ENCODE measurements at regions not wholly inside any gene's neighbourhood (a gene's known extent, or its start where the extent isn't known, plus 50 kb on each side); places are given as distances from the start of the nearest gene placed in this dataset.
"Not testable (repeated sequence)": the region's sequence is repeated elsewhere in the genome, so short reads cannot be mapped to it uniquely, and the experiment has no call there.

DNA sequence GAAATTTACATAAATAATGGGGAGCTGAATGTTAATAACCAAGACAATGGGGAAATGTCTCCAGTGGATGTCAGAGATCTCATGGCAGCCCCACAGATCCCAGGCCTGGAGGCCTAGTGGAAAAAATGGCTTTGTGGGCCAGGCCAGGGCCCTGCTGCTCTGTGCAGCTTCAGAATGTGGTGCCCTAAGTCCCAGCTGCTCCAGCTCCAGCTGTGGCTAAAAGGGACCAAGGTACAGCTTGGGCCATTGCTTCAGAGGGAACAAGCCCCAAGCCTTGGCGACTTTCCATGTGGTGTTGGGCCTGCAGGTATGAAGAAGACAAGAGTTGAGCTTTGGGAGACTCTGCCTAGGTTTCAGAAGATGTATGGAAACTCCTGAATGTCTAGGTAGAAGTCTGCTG is 658.2 kb downstream of the NUP35 start:
- no peaks in the 10 kb centered on the region for H3K36me3 ChIP-seq (ENCODE audit: control insufficient read depth in 3 of 3, insufficient read depth in 3 of 3, low read length in 3 of 3)
- no peaks in the 10 kb centered on the region for H3K9me3 ChIP-seq (ENCODE audit: control insufficient read depth in 3 of 3, low read length in 3 of 3)
- no peak overlapping the region for H3K4me3 ChIP-seq (ENCODE audit: low read length in 3 of 3)
- H3K9ac ChIP-seq (ENCODE audit: low read depth in 1 of 3, low read length in 3 of 3): no peak overlapping the region
- no peak overlapping the region for H3K27ac ChIP-seq (ENCODE audit: low read depth, low read length)
- H3K27me3 ChIP-seq (ENCODE audit: control insufficient read depth in 3 of 3, insufficient read depth in 3 of 3, low read length in 3 of 3): no peaks in the 10 kb centered on the region
- no peaks in the 10 kb centered on the region for H3K4me1 ChIP-seq (ENCODE audit: control insufficient read depth in 3 of 3, insufficient read depth in 3 of 3, low read length in 3 of 3)

DNA sequence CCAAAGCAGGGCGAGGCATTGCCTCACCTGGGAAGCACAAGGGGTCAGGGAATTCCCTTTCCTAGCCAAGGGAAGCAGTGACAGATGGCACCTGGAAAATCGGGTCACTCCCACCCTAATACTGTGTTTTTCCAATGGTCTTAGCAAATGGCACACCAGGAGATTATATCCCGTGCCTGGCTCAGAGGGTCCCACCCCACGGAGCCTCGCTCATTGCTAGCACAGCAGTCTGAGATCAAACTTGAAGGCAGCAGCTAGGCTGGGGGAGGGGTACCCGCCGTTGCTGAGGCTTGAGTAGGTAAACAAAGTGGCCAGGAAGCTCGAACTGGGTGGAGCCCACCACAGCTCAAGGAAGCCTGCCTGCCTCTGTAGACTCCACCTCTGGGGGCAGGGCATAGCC is 664.6 kb downstream of the NUP35 start:
- H3K27me3 ChIP-seq (ENCODE audit: control insufficient read depth in 3 of 3, insufficient read depth in 3 of 3, low read length in 3 of 3); H3K27ac ChIP-seq (ENCODE audit: low read depth, low read length); H3K4me3 ChIP-seq (ENCODE audit: low read length in 3 of 3); H3K36me3 ChIP-seq (ENCODE audit: control insufficient read depth in 3 of 3, insufficient read depth in 3 of 3, low read length in 3 of 3); H3K9ac ChIP-seq (ENCODE audit: low read depth in 1 of 3, low read length in 3 of 3); H3K9me3 ChIP-seq (ENCODE audit: control insufficient read depth in 3 of 3, low read length in 3 of 3); H3K4me1 ChIP-seq (ENCODE audit: control insufficient read depth in 3 of 3, insufficient read depth in 3 of 3, low read length in 3 of 3): not testable (repeated sequence)

GRCh38 chr2:183792165-183792924 is 668.1 kb downstream of the NUP35 start:
- not testable (repeated sequence) for H3K27me3 ChIP-seq (ENCODE audit: control insufficient read depth in 3 of 3, insufficient read depth in 3 of 3, low read length in 3 of 3); H3K9me3 ChIP-seq (ENCODE audit: control insufficient read depth in 3 of 3, low read length in 3 of 3); H3K4me1 ChIP-seq (ENCODE audit: control insufficient read depth in 3 of 3, insufficient read depth in 3 of 3, low read length in 3 of 3); H3K9ac ChIP-seq (ENCODE audit: low read depth in 1 of 3, low read length in 3 of 3); H3K27ac ChIP-seq (ENCODE audit: low read depth, low read length); H3K36me3 ChIP-seq (ENCODE audit: control insufficient read depth in 3 of 3, insufficient read depth in 3 of 3, low read length in 3 of 3); H3K4me3 ChIP-seq (ENCODE audit: low read length in 3 of 3)

DNA sequence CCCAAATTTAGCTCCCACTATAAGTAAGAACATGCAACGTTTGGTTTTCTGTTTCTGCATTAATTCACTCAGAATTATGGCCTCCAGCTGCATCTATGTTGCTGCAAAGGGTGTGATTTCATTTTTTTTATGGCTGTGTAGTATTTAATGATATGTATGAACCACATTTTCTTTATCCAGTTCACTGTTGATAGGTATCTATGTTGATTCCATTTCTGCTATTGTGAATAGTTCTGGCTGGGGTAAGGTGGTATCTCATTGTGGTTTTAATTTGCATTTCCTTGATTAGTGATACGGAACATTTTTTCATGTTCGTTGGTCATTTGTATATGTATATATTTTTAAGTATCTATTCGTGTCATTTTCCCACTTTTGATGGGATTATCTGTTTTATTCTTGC is 674.3 kb downstream of the NUP35 start:
- Histone ChIP-seq H3K4me1 (ENCODE audit: control insufficient read depth in 3 of 3, insufficient read depth in 3 of 3, low read length in 3 of 3) (no peaks in the 10 kb centered on the region), H3K36me3 (ENCODE audit: control insufficient read depth in 3 of 3, insufficient read depth in 3 of 3, low read length in 3 of 3) (no peaks in the 10 kb centered on the region), H3K4me3 (ENCODE audit: low read length in 3 of 3) (no peak overlapping the region), H3K9ac (ENCODE audit: low read depth in 1 of 3, low read length in 3 of 3) (no peak overlapping the region), H3K27me3 (ENCODE audit: control insufficient read depth in 3 of 3, insufficient read depth in 3 of 3, low read length in 3 of 3) (no peaks in the 10 kb centered on the region), H3K27ac (ENCODE audit: low read depth, low read length) (no peak overlapping the region), H3K9me3 (ENCODE audit: control insufficient read depth in 3 of 3, low read length in 3 of 3) (no peaks in the 10 kb centered on the region)

DNA sequence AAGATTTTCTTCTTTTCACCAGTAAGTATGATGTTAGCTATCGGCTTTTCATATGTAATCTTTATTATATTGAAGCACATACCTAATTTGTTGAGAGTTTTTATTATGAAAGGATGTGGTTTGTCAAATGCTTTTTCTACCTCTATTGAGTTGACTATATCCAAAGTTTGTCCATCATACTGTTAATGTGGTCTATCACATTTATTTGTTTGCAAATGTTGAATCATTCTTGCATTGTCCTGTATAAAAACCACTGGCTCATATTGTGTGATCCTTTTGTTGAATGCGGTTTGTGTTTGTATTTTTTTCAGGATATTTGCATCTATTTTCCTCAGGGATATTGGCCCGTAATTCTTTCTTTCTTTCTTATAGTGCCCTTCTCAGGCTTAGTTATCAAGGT is 675.5 kb downstream of the NUP35 start:
- no peaks in the 10 kb centered on the region for H3K27me3 ChIP-seq (ENCODE audit: control insufficient read depth in 3 of 3, insufficient read depth in 3 of 3, low read length in 3 of 3)
- no peak overlapping the region for H3K27ac ChIP-seq (ENCODE audit: low read depth, low read length)
- no peak overlapping the region for H3K4me3 ChIP-seq (ENCODE audit: low read length in 3 of 3)
- H3K4me1 ChIP-seq (ENCODE audit: control insufficient read depth in 3 of 3, insufficient read depth in 3 of 3, low read length in 3 of 3): no peaks in the 10 kb centered on the region
- H3K36me3 ChIP-seq (ENCODE audit: control insufficient read depth in 3 of 3, insufficient read depth in 3 of 3, low read length in 3 of 3): no peaks in the 10 kb centered on the region
- H3K9me3 ChIP-seq (ENCODE audit: control insufficient read depth in 3 of 3, low read length in 3 of 3): peaks cover 0 to 2% (median 0%) of the 10 kb centered on the region in 3 donors
- H3K9ac ChIP-seq (ENCODE audit: low read depth in 1 of 3, low read length in 3 of 3): no peak overlapping the region

DNA sequence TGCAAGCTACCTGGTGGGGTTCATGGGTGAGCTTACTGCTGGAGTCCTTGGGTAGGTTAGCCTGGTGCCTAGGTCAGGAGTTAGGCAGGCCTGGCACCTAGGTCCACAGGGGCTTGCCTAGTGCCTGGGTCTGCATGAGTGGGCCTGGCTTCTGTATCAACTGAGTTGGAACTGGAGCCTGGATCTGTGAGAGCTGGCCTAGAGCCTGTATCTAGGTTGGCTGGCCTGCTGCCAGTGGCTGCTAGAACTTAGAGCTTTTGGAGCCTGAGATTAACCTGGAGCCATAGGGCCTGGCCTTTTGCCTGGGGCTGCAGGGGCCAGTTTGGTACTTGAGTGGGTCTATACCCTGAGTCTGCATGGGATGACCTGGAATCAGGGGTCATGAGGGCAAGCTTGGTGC is 679.4 kb downstream of the NUP35 start:
- Histone ChIP-seq H3K9ac (ENCODE audit: low read depth in 1 of 3, low read length in 3 of 3) (no peak overlapping the region), H3K36me3 (ENCODE audit: control insufficient read depth in 3 of 3, insufficient read depth in 3 of 3, low read length in 3 of 3) (no peaks in the 10 kb centered on the region), H3K4me1 (ENCODE audit: control insufficient read depth in 3 of 3, insufficient read depth in 3 of 3, low read length in 3 of 3) (no peaks in the 10 kb centered on the region), H3K27me3 (ENCODE audit: control insufficient read depth in 3 of 3, insufficient read depth in 3 of 3, low read length in 3 of 3) (no peaks in the 10 kb centered on the region), H3K27ac (ENCODE audit: low read depth, low read length) (no peak overlapping the region), H3K9me3 (ENCODE audit: control insufficient read depth in 3 of 3, low read length in 3 of 3) (peaks cover 0 to 2% (median 0%) of the 10 kb centered on the region in 3 donors), H3K4me3 (ENCODE audit: low read length in 3 of 3) (no peak overlapping the region)

DNA sequence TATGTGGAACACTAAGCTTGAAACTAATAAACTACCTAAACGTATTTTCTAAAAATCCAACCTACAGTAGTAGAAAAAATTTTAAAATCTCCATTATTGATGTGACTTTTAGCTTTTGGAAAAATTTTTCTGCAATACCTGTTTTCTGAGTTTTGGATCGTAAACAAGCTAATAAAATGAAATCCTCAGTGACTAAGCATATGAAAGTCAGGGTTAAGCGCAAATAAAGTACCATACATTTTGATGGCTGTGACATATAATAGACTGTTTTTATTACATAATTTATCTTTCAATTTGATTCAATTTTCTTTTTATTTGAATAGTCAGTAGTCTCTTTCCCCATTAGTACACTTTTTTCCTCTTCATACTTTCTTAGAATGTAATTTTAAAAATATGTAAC is 683.6 kb downstream of the NUP35 start:
- H3K4me3 ChIP-seq (ENCODE audit: low read length in 3 of 3): no peak overlapping the region
- H3K36me3 ChIP-seq (ENCODE audit: control insufficient read depth in 3 of 3, insufficient read depth in 3 of 3, low read length in 3 of 3): no peaks in the 10 kb centered on the region
- H3K9me3 ChIP-seq (ENCODE audit: control insufficient read depth in 3 of 3, low read length in 3 of 3): peaks cover 0 to 2% (median 0%) of the 10 kb centered on the region in 3 donors
- no peaks in the 10 kb centered on the region for H3K27me3 ChIP-seq (ENCODE audit: control insufficient read depth in 3 of 3, insufficient read depth in 3 of 3, low read length in 3 of 3)
- no peak overlapping the region for H3K27ac ChIP-seq (ENCODE audit: low read depth, low read length)
- no peak overlapping the region for H3K9ac ChIP-seq (ENCODE audit: low read depth in 1 of 3, low read length in 3 of 3)
- H3K4me1 ChIP-seq (ENCODE audit: control insufficient read depth in 3 of 3, insufficient read depth in 3 of 3, low read length in 3 of 3): no peaks in the 10 kb centered on the region

DNA sequence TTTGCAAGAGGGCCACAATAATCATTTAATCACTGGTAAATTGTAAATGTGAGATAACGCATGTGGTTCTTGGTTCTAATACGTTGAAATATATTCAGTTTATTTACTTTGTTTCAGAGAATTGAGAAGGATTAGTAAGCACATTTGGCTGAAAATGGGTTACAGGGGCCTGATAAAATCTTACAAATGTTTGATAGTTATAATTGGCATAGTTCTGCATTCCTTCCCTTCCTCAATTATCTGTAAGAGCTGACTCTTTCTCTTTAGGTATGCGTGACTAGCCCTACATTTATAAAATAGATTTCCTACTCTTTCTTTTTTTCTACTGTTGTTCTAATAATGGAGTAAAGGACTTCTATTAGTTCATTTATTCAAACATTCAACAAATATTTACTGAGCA is 685.2 kb downstream of the NUP35 start:
- Histone ChIP-seq H3K4me3 (ENCODE audit: low read length in 3 of 3) (no peak overlapping the region), H3K9ac (ENCODE audit: low read depth in 1 of 3, low read length in 3 of 3) (no peak overlapping the region), H3K27me3 (ENCODE audit: control insufficient read depth in 3 of 3, insufficient read depth in 3 of 3, low read length in 3 of 3) (no peaks in the 10 kb centered on the region), H3K36me3 (ENCODE audit: control insufficient read depth in 3 of 3, insufficient read depth in 3 of 3, low read length in 3 of 3) (no peaks in the 10 kb centered on the region), H3K4me1 (ENCODE audit: control insufficient read depth in 3 of 3, insufficient read depth in 3 of 3, low read length in 3 of 3) (no peaks in the 10 kb centered on the region), H3K9me3 (ENCODE audit: control insufficient read depth in 3 of 3, low read length in 3 of 3) (no peaks in the 10 kb centered on the region), H3K27ac (ENCODE audit: low read depth, low read length) (no peak overlapping the region)

DNA sequence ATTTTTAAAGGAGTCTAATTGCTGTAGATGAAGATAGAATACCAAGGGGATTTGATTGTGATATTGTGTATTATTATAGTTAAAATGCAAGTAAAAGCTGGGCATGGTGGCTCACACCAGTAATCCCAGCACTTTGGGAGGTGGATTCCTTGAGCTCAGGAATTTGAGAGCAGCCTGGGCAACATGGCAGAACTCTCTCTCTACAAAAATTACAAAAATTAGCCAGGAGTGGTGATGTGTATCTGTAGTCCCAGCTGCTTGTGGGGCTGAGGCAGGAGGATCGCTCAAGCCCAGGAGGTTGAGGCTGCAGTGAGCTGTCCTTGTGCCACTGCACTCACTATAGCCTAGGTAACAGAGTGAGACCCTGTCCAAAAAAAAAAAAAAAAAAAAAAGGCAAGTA is 687.0 kb downstream of the NUP35 start:
- no peak overlapping the region for H3K4me3 ChIP-seq (ENCODE audit: low read length in 3 of 3)
- H3K36me3 ChIP-seq (ENCODE audit: control insufficient read depth in 3 of 3, insufficient read depth in 3 of 3, low read length in 3 of 3): no peaks in the 10 kb centered on the region
- no peak overlapping the region for H3K9ac ChIP-seq (ENCODE audit: low read depth in 1 of 3, low read length in 3 of 3)
- H3K27ac ChIP-seq (ENCODE audit: low read depth, low read length): no peak overlapping the region
- no peaks in the 10 kb centered on the region for H3K4me1 ChIP-seq (ENCODE audit: control insufficient read depth in 3 of 3, insufficient read depth in 3 of 3, low read length in 3 of 3)
- H3K27me3 ChIP-seq (ENCODE audit: control insufficient read depth in 3 of 3, insufficient read depth in 3 of 3, low read length in 3 of 3): no peaks in the 10 kb centered on the region
- H3K9me3 ChIP-seq (ENCODE audit: control insufficient read depth in 3 of 3, low read length in 3 of 3): no peaks in the 10 kb centered on the region

DNA sequence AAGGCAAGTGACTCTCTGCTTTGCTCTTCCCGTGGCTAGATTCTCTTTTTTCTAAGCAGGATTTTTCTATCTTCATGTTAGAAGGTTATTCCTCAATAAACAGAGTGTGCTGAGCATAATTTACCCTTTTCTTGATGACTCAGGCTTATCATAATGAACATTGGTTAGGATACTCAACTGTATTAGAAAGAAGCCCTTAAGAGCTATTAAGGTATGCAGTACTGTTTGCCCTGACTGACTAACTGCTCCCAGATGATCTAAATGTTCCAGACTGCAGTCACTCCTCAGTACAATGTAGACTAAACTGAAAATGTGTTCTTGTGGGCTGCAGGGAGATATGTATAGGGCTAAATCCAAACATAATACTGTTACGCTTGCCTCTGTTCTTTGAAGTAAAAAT is 687.8 kb downstream of the NUP35 start:
- H3K4me3 ChIP-seq (ENCODE audit: low read length in 3 of 3): no peak overlapping the region
- H3K9ac ChIP-seq (ENCODE audit: low read depth in 1 of 3, low read length in 3 of 3): no peak overlapping the region
- no peaks in the 10 kb centered on the region for H3K9me3 ChIP-seq (ENCODE audit: control insufficient read depth in 3 of 3, low read length in 3 of 3)
- no peaks in the 10 kb centered on the region for H3K27me3 ChIP-seq (ENCODE audit: control insufficient read depth in 3 of 3, insufficient read depth in 3 of 3, low read length in 3 of 3)
- no peaks in the 10 kb centered on the region for H3K4me1 ChIP-seq (ENCODE audit: control insufficient read depth in 3 of 3, insufficient read depth in 3 of 3, low read length in 3 of 3)
- H3K27ac ChIP-seq (ENCODE audit: low read depth, low read length): no peak overlapping the region
- H3K36me3 ChIP-seq (ENCODE audit: control insufficient read depth in 3 of 3, insufficient read depth in 3 of 3, low read length in 3 of 3): no peaks in the 10 kb centered on the region
